Hepatic stellate cell (primary cell): ENCODE measurements at regions not wholly inside any gene's neighbourhood (a gene's known extent, or its start where the extent isn't known, plus 50 kb on each side); places are given as distances from the start of the nearest gene placed in this dataset.
"Not testable (repeated sequence)": the region's sequence is repeated elsewhere in the genome, so short reads cannot be mapped to it uniquely, and the experiment has no call there.

Source experiments
- DNase-seq: peaks from one replicate; pipeline ENCODE4 v3.0.0; 2011; ENCODE audit warnings: low spot score

GRCh38 chr12:124070394-124071074 is 97.5 kb downstream of the ZNF664 start:
- not testable (repeated sequence) for DNase-seq

- DNase-seq = no peak
Measured at GRCh38 chr12:124071075-124071443, 98.0 kb downstream of the ZNF664 start.

GRCh38 chr12:124073356-124074035 is 100.5 kb downstream of the ZNF664 start:
- DNase-seq = no peak

GRCh38 chr12:124075841-124076240 is 102.8 kb downstream of the ZNF664 start:
- no peak for DNase-seq

GRCh38 chr12:124077701-124078100 is 104.7 kb downstream of the ZNF664 start:
- DNase-seq = no peak

GRCh38 chr12:124078800-124079199 is 105.8 kb downstream of the ZNF664 start:
- no peak for DNase-seq

- DNase-seq = no peak
Measured at GRCh38 chr12:124080649-124081048, 107.6 kb downstream of the ZNF664 start.

- no peak for DNase-seq
Measured at GRCh38 chr12:124082012-124082411, 109.0 kb downstream of the ZNF664 start.

- DNase-seq = no peak
Measured at GRCh38 chr12:124082687-124083086, 109.7 kb downstream of the ZNF664 start.

- no peak for DNase-seq
Measured at GRCh38 chr12:124083708-124084107, 110.7 kb downstream of the ZNF664 start.

GRCh38 chr12:124085419-124086296 is 112.6 kb downstream of the ZNF664 start:
- no peak for DNase-seq

- no peak for DNase-seq
Measured at GRCh38 chr12:124086299-124086898, 113.4 kb downstream of the ZNF664 start.

- DNase-seq = no peak
Measured at GRCh38 chr12:124087266-124088051, 114.4 kb downstream of the ZNF664 start.

GRCh38 chr12:124088217-124088907 is 115.3 kb downstream of the ZNF664 start:
- DNase-seq = no peak

GRCh38 chr12:124089181-124089914 is 116.3 kb downstream of the ZNF664 start:
- not testable (repeated sequence) for DNase-seq

- no peak for DNase-seq
Measured at GRCh38 chr12:124091835-124092234, 118.8 kb downstream of the ZNF664 start.

GRCh38 chr12:124092532-124092931 is 119.5 kb downstream of the ZNF664 start:
- DNase-seq = not testable (repeated sequence)

GRCh38 chr12:124093297-124093696 is 120.3 kb downstream of the ZNF664 start:
- DNase-seq = no peak

GRCh38 chr12:124094188-124094587 is 121.2 kb downstream of the ZNF664 start:
- no peak for DNase-seq

GRCh38 chr12:124094733-124095132 is 121.7 kb downstream of the ZNF664 start:
- DNase-seq = no peak
